WTC11 (cell line): ENCODE measurements at regions not wholly inside any gene's neighbourhood (a gene's known extent, or its start where the extent isn't known, plus 50 kb on each side); places are given as distances from the start of the nearest gene placed in this dataset.

Experiments
- ATAC-seq: fragments of 200-7000 bp; cut with Tn5 transposase; 2 replicates; pipeline ENCODE4 v1.10.0; 2021; ENCODE audit warnings: mild to moderate bottlenecking, moderate library complexity
- CTCF ChIA-PET: fragments of 300-600 bp; sonication (Branson Sonifier 250); formaldehyde crosslinking; loops from one replicate; lab custom pipeline; 2021; ENCODE audit warnings: antibody characterized with exemption; lab: Charles Lee
- POLR2A ChIA-PET: fragments of 350-600 bp; sonication (Branson Sonifier 250); formaldehyde crosslinking; loops from one replicate; lab custom pipeline; 2021; ENCODE audit warnings: antibody characterized with exemption; lab: Charles Lee
- DNase-seq: peaks from one replicate; pipeline ENCODE4 v3.0.0; 2021; ENCODE audit warnings: low spot score
- H3K27ac Mint-ChIP-seq: 2 replicates; pipeline ENCODE4 v1.8.0; 2021; ENCODE audit warnings: mixed read lengths
- H3K27me3 Mint-ChIP-seq: 2 replicates; pipeline ENCODE4 v1.8.0; 2021; ENCODE audit warnings: low read depth, mild to moderate bottlenecking, moderate library complexity, mixed read lengths
- H3K36me3 Mint-ChIP-seq: 2 replicates; pipeline ENCODE4 v1.8.0; 2021; ENCODE audit warnings: mixed read lengths
- H3K4me1 Mint-ChIP-seq: 2 replicates; pipeline ENCODE4 v1.8.0; 2022; ENCODE audit warnings: mixed read lengths
- H3K4me3 Mint-ChIP-seq: 2 replicates; pipeline ENCODE4 v1.8.0; 2021; ENCODE audit warnings: mild to moderate bottlenecking, moderate library complexity, mixed read lengths
- H3K9me3 Mint-ChIP-seq: 2 replicates; pipeline ENCODE4 v1.8.0; 2021; ENCODE audit warnings: mixed read lengths
- CREB1 ChIP-seq: sonication (generic); formaldehyde crosslinking; IDR thresholded peaks from 2 replicates; pipeline ENCODE4 v1.8.0; 2023; ENCODE audit warnings: mild to moderate bottlenecking, missing genetic modification reagents
- CREM ChIP-seq: sonication (generic); formaldehyde crosslinking; IDR thresholded peaks from 2 replicates; pipeline ENCODE4 v1.8.1; 2022; ENCODE audit warnings: mild to moderate bottlenecking, missing genetic modification reagents, moderate library complexity
- ELF4 ChIP-seq: sonication (generic); formaldehyde crosslinking; IDR thresholded peaks from 2 replicates; pipeline ENCODE4 v1.8.1; 2022; ENCODE audit warnings: low read depth, mild to moderate bottlenecking, moderate library complexity, missing genetic modification reagents
- FOXP1 ChIP-seq: sonication (generic); formaldehyde crosslinking; IDR thresholded peaks from 2 replicates; pipeline ENCODE4 v1.8.0; 2022; ENCODE audit warnings: missing genetic modification reagents, mild to moderate bottlenecking, moderate library complexity, borderline replicate concordance
- GRHL2 ChIP-seq: fragments of 250-450 bp; sonication (Bioruptor Pico); IDR thresholded peaks from 2 replicates; pipeline ENCODE4 v1.8.0; 2022; ENCODE audit warnings: mild to moderate bottlenecking, moderate library complexity; ENCODE audit not compliant: insufficient replicate concordance, severe bottlenecking
- JUN ChIP-seq: sonication (generic); formaldehyde crosslinking; IDR thresholded peaks from 2 replicates; pipeline ENCODE4 v1.8.0; 2023; ENCODE audit warnings: mild to moderate bottlenecking, missing genetic modification reagents
- MXD4 ChIP-seq: fragments of 250-450 bp; sonication (Bioruptor Pico); IDR thresholded peaks from 2 replicates; pipeline ENCODE4 v1.8.0; 2021; ENCODE audit warnings: mild to moderate bottlenecking, moderate library complexity, borderline replicate concordance
- NR2C2 ChIP-seq: sonication (generic); formaldehyde crosslinking; IDR thresholded peaks from 2 replicates; pipeline ENCODE4 v1.8.0; 2022; ENCODE audit warnings: mild to moderate bottlenecking, missing genetic modification reagents
- PRDM15 ChIP-seq: sonication (generic); formaldehyde crosslinking; IDR thresholded peaks from 2 replicates; pipeline ENCODE4 v1.8.0; 2022; ENCODE audit warnings: missing genetic modification reagents
- PRRX2 ChIP-seq: fragments of 250-450 bp; sonication (Bioruptor Pico); IDR thresholded peaks from 2 replicates; pipeline ENCODE4 v1.8.0; 2021; ENCODE audit warnings: mild to moderate bottlenecking
- RORB ChIP-seq: fragments of 250-450 bp; sonication (Bioruptor Pico); IDR thresholded peaks from 2 replicates; pipeline ENCODE4 v1.9.0; 2021; ENCODE audit warnings: mild to moderate bottlenecking
- SOX15 ChIP-seq: fragments of 250-450 bp; sonication (Bioruptor Pico); IDR thresholded peaks from 2 replicates; pipeline ENCODE4 v1.9.0; 2021; ENCODE audit warnings: mild to moderate bottlenecking
- TEAD4 ChIP-seq: sonication (generic); formaldehyde crosslinking; IDR thresholded peaks from 2 replicates; pipeline ENCODE4 v1.8.0; 2022; ENCODE audit warnings: mild to moderate bottlenecking, missing genetic modification reagents
- TP53 ChIP-seq: sonication (generic); formaldehyde crosslinking; IDR thresholded peaks from 2 replicates; pipeline ENCODE4 v1.8.1; 2023; ENCODE audit warnings: mild to moderate bottlenecking, missing genetic modification reagents
- USF2 ChIP-seq: sonication (generic); formaldehyde crosslinking; IDR thresholded peaks from 2 replicates; pipeline ENCODE4 v1.8.1; 2023; ENCODE audit warnings: mild to moderate bottlenecking, missing genetic modification reagents, moderate library complexity
- ZNF219 ChIP-seq: sonication (generic); formaldehyde crosslinking; IDR thresholded peaks from 2 replicates; pipeline ENCODE4 v1.8.0; 2023; ENCODE audit warnings: missing genetic modification reagents, mild to moderate bottlenecking, borderline replicate concordance
- ZNF671 ChIP-seq: fragments of 250-450 bp; sonication (Bioruptor Pico); IDR thresholded peaks from 2 replicates; pipeline ENCODE4 v1.8.0; 2021; ENCODE audit warnings: mild to moderate bottlenecking
- ZSCAN18 ChIP-seq: fragments of 250-450 bp; sonication (Bioruptor Pico); IDR thresholded peaks from 2 replicates; pipeline ENCODE4 v2.1.2; 2022; ENCODE audit warnings: mild to moderate bottlenecking, moderate library complexity
- TF ChIP-seq, protein P1 (sequence below): sonication (generic); formaldehyde crosslinking; IDR thresholded peaks from 2 replicates; pipeline ENCODE4 v1.8.0; 2022; ENCODE audit warnings: mild to moderate bottlenecking, missing genetic modification reagents
- TF ChIP-seq, protein P2 (sequence below): sonication (generic); formaldehyde crosslinking; IDR thresholded peaks from 2 replicates; pipeline ENCODE4 v1.8.1; 2022; ENCODE audit warnings: mild to moderate bottlenecking, missing genetic modification reagents, moderate library complexity, borderline replicate concordance
- TF ChIP-seq, protein P3 (sequence below): fragments of 250-450 bp; sonication (Bioruptor Pico); IDR thresholded peaks from 2 replicates; pipeline ENCODE4 v1.9.0; 2021; ENCODE audit warnings: mild to moderate bottlenecking, borderline replicate concordance
- TF ChIP-seq, protein P4 (sequence below): sonication (generic); formaldehyde crosslinking; conservative IDR thresholded peaks from 2 replicates; pipeline ENCODE4 v1.8.1; 2022; ENCODE audit warnings: mild to moderate bottlenecking, missing genetic modification reagents
- TF ChIP-seq, protein P5 (sequence below): sonication (generic); formaldehyde crosslinking; IDR thresholded peaks from 2 replicates; pipeline ENCODE4 v1.8.0; 2022; ENCODE audit warnings: mild to moderate bottlenecking, missing genetic modification reagents

DNA sequence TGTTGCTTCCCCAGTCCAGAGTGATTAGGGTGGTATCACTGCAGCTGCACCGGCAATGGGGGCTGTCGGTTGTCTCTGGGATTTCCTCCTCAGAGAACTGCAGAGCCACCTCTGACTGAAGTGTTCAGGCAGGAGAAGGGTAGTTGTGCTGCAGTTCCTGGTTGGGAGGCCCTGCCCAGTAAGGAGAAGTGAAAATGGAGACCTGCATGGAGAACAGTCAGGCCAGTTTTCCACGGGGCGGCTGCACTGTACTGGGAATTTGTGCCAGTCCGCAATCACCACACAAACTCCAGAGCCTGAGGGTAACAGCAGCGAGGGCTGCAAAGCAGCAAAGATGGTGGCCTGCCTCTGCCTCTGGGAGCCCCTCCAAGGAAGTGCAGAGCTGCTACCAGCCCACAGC, 58.1 kb upstream of the CCDC190 start:
- Mint-ChIP-seq H3K27ac (no peak overlapping the region), H3K4me3 (no peak overlapping the region), H3K9me3 (peaks cover 12% of the 10 kb centered on the region), H3K27me3 (no peaks in the 10 kb centered on the region; the same call in 1 of the 2 replicates), H3K4me1 (0 out of 2 replicates have a peak, but pooled peaks cover 2% of the 10 kb centered on the region), H3K36me3 (no peaks in the 10 kb centered on the region)
- DNase-seq, result no peak
- ChIA-PET CTCF (no interaction called here), POLR2A (no interaction called here)
- TF ChIP-seq, protein P1, sequence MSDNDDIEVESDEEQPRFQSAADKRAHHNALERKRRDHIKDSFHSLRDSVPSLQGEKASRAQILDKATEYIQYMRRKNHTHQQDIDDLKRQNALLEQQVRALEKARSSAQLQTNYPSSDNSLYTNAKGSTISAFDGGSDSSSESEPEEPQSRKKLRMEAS (CRISPR knock-in tag), result no peak
- TF ChIP-seq GRHL2 (no peak), MXD4 (CRISPR knock-in tag) (no peak), ZSCAN18 (CRISPR knock-in tag) (no peak), TP53 (no peak), TEAD4 (CRISPR knock-in tag) (no peak), SOX15 (no peak), PRRX2 (CRISPR knock-in tag) (no peak), ZNF671 (CRISPR knock-in tag) (no peak), RORB (no peak), NR2C2 (CRISPR knock-in tag) (no peak), CREM (CRISPR knock-in tag) (no peak), CREB1 (CRISPR knock-in tag) (no peak), FOXP1 (CRISPR knock-in tag) (no peak), USF2 (no peak)
- TF ChIP-seq, protein P2, sequence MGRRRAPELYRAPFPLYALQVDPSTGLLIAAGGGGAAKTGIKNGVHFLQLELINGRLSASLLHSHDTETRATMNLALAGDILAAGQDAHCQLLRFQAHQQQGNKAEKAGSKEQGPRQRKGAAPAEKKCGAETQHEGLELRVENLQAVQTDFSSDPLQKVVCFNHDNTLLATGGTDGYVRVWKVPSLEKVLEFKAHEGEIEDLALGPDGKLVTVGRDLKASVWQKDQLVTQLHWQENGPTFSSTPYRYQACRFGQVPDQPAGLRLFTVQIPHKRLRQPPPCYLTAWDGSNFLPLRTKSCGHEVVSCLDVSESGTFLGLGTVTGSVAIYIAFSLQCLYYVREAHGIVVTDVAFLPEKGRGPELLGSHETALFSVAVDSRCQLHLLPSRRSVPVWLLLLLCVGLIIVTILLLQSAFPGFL, result no peak
- TF ChIP-seq, protein P3, sequence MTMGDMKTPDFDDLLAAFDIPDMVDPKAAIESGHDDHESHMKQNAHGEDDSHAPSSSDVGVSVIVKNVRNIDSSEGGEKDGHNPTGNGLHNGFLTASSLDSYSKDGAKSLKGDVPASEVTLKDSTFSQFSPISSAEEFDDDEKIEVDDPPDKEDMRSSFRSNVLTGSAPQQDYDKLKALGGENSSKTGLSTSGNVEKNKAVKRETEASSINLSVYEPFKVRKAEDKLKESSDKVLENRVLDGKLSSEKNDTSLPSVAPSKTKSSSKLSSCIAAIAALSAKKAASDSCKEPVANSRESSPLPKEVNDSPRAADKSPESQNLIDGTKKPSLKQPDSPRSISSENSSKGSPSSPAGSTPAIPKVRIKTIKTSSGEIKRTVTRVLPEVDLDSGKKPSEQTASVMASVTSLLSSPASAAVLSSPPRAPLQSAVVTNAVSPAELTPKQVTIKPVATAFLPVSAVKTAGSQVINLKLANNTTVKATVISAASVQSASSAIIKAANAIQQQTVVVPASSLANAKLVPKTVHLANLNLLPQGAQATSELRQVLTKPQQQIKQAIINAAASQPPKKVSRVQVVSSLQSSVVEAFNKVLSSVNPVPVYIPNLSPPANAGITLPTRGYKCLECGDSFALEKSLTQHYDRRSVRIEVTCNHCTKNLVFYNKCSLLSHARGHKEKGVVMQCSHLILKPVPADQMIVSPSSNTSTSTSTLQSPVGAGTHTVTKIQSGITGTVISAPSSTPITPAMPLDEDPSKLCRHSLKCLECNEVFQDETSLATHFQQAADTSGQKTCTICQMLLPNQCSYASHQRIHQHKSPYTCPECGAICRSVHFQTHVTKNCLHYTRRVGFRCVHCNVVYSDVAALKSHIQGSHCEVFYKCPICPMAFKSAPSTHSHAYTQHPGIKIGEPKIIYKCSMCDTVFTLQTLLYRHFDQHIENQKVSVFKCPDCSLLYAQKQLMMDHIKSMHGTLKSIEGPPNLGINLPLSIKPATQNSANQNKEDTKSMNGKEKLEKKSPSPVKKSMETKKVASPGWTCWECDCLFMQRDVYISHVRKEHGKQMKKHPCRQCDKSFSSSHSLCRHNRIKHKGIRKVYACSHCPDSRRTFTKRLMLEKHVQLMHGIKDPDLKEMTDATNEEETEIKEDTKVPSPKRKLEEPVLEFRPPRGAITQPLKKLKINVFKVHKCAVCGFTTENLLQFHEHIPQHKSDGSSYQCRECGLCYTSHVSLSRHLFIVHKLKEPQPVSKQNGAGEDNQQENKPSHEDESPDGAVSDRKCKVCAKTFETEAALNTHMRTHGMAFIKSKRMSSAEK (CRISPR knock-in tag), result no peak
- ATAC-seq, result no peak

DNA sequence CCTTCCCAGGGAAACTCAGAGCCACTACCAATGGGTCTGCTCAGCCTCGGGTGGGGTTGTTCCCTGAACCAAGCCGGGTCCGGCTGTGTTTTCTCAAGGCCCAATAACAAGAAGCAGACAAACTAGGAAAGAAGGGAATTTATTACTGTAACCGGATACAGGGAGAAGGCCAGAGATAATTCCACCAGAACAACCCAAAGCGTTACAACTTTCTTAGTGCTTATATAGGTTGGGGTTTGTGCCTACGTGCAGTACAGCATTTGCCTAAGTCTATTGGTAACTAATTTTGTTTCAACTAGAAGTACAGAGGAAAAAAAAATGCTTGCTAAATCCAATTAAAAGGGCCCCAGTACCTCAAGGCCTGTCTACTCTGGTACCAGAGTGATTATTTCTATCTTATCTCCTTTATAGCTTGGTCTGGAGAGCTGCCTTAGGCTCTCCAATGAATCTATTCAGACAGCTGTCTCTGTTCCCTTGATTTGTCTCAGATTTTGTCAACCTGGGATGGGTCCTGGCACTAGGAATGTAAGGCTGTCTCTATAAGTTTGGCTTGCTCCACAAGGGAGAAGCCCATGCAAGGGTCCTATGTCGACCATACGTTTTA, 57.3 kb upstream of the CCDC190 start:
- ATAC-seq (no peak), DNase-seq (no peak)
- Mint-ChIP-seq H3K27ac (no peak overlapping the region), H3K4me1 (0 out of 2 replicates have a peak, but pooled peaks cover 2% of the 10 kb centered on the region), H3K9me3 (peaks cover 14% of the 10 kb centered on the region), H3K27me3 (no peaks in the 10 kb centered on the region; the same call in 1 of the 2 replicates), H3K36me3 (no peaks in the 10 kb centered on the region), H3K4me3 (no peak overlapping the region)
- ChIA-PET CTCF (no interaction called here), POLR2A (no interaction called here)
- TF ChIP-seq, protein P4, sequence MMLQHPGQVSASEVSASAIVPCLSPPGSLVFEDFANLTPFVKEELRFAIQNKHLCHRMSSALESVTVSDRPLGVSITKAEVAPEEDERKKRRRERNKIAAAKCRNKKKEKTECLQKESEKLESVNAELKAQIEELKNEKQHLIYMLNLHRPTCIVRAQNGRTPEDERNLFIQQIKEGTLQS (CRISPR knock-in tag), result no peak
- TF ChIP-seq ZNF219, result no peak
- TF ChIP-seq ELF4 (CRISPR knock-in tag), result no peak
- TF ChIP-seq JUN (CRISPR knock-in tag), result no peak
- no peak for TF ChIP-seq PRDM15 (CRISPR knock-in tag)
- TF ChIP-seq TEAD4 (CRISPR knock-in tag), result no peak
- TF ChIP-seq, protein P5, sequence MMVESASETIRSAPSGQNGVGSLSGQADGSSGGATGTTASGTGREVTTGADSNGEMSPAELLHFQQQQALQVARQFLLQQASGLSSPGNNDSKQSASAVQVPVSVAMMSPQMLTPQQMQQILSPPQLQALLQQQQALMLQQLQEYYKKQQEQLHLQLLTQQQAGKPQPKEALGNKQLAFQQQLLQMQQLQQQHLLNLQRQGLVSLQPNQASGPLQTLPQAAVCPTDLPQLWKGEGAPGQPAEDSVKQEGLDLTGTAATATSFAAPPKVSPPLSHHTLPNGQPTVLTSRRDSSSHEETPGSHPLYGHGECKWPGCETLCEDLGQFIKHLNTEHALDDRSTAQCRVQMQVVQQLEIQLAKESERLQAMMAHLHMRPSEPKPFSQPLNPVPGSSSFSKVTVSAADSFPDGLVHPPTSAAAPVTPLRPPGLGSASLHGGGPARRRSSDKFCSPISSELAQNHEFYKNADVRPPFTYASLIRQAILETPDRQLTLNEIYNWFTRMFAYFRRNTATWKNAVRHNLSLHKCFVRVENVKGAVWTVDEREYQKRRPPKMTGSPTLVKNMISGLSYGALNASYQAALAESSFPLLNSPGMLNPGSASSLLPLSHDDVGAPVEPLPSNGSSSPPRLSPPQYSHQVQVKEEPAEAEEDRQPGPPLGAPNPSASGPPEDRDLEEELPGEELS (CRISPR knock-in tag), result no peak
